GM21423 (cell line): ENCODE measurements at regions not wholly inside any gene's neighbourhood (a gene's known extent, or its start where the extent isn't known, plus 50 kb on each side); places are given as distances from the start of the nearest gene placed in this dataset.

Source experiments
- ATAC-seq: cut with Tn5 transposase; IDR thresholded peaks from one replicate; pipeline ENCODE4 v1.9.1; 2021; ENCODE audit warnings: mild to moderate bottlenecking, moderate library complexity; ENCODE audit not compliant: unreplicated experiment

DNA sequence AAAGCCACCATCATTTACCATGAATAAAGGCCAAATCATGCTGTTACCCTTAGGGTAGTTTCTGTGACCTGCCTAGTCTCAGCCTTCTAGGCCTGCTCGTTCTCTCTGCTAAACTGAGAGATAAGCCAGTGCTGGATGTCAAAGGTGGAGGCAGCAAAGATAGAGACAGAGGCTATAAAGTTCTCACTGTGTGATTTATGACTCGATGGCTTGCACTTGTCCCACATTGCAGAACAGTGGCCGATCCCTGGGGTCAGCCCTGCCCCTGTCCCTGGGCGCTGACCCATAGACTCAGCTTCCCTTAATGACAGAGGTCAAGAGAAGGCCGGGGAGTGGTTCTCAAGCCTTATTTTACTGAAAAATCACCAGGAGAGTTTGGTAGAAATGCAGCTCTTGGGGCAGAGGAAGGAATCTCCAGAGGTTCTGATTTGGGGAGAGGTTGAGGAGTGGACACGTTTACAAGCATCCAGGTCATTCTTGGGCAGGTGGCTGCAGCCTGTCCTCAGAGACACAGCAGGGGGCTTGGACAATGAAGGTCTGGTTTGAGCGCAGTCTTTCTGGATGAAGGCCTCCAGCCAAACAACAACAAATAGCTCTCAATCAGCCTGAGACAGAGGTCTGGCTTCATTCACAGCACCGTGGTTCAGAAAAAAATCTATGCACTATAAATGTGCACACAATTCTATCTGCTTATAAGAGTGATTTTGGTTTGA, 143.5 kb downstream of the ACKR3 start:
- no peak for ATAC-seq

DNA sequence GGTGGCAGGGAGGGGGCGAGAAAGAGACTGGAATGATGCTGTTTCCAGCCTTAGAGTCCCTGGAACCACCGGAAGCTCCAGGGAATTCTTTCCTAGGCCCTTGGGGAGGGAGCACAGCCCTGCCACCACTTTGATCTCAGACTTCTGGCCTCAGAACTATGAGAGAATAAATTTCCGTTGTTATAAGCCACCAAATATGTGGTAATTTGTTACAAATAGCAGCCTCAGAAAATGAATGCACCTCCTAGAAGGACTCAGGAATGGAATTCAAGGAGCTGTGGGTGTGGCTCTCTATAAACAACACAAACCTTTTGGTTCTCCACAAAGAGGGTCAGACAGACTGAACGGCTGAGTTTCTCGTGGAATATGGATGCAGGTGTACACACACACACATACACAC, 144.5 kb downstream of the ACKR3 start:
- ATAC-seq, result no peak

DNA sequence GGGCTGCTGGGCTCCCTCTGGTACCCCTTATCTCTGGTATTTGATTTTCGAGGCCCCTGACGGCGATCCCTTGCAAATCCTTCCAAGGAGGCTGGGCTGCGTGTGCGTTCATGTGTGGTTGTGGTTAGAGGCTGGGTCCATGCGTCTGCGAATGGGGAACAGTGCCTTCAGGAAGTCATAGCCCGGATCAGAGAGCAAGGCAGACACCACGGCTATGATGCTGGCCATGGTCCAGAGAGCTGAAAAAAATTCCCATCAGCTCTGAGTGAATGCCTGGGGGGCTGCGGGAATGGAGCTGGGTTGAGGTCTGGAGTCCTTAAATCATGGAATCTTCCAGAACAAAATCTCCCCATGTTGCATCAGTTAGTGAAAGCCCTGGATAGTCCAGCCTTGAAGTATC, 145.5 kb downstream of the ACKR3 start:
- no peak for ATAC-seq

DNA sequence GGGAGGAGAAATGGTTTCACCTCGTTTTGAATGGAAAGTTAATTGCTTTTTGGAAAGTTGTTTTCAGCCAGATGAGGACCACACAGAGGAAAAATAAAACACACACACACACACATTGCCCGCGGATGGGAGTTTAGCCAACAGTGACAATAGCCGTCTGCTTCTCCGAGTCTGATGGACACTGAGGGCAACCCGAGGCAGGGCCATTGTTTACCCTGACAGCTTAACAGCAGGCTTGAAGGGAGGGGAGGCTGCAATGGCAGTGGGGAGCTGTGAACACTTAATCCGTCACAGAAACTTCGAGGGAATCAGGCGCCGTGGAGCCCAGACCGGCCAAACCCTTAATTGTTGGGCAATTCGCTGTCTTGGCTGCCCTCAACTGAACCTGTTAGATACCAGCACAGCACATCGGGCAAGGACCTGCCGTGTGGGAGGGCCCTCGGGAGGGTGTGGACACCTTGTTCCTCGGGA, 145.9 kb downstream of the ACKR3 start:
- ATAC-seq, result no peak

DNA sequence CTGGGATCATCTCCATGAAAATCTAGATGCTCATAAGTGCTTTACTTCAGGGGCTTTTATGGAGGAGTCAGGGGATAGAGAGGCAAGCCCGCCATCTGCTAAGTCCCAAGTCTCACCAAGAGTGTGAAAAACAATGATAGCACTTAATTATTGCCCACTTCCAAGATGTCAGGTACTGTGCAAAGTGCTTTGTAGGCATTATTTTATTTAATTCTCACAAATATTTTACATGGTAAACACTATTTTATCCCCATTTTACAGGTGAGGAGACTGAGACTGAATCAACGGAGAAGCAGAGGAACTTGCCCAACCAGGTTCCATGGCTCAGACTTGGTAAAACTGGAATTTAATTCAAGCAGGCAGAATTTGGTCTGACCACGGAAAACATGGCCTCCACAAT, 147.5 kb downstream of the ACKR3 start:
- no peak for ATAC-seq

DNA sequence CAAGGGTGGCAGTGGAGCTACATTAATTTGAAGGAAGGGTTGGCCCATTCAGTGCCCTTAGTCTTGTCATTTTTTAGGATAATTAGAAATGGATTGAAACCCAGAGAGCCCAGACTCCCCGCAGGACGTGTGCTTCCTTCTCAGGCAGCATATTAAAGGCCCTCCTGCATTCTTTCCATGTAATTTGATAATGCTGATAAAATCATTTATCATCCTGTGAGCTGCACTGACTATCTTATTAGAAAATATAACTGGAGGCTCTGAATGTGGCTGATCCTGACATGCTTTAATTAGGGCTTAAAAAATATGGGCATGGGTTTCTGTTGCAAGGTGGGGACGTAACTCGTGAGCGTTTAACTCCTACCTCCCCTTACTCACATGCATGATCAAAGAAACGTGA, 148.1 kb downstream of the ACKR3 start:
- ATAC-seq, result no peak

DNA sequence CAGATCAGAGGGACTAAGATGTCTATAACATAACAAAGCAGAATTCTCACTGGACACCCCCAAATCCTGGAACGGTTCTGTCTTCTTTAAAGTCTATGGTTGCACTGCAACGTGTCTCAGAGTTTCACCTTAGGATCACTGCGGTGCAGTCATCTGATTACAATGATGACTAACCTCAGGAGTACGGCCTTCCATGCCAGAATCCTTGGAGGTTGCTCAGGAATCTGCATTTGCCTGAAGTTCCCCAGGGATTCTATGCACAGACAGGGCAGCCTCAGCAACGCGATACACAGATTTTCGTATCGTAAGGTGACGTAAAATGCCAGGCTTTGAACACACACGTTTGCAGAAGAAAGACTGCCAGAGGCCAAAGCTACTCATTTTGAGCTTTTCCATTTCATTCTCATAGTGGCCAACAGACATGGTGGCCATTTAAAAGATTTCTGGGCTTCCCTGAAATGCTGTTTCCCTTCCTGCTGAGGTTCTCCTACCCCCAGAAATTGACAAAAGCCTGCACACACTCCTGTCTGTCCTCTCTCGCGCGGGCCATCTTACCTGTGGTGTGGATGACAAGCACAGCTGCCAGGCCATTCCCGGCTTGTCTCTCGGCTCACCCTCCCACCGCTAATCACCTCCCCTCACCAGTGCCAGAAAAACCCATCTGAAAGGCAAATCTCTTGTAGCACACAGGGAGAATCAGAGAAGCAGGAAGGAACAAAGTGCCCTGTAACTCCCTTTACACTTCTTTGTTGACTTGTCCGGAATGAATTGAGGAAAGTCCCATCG, 148.8 kb downstream of the ACKR3 start:
- no peak for ATAC-seq

DNA sequence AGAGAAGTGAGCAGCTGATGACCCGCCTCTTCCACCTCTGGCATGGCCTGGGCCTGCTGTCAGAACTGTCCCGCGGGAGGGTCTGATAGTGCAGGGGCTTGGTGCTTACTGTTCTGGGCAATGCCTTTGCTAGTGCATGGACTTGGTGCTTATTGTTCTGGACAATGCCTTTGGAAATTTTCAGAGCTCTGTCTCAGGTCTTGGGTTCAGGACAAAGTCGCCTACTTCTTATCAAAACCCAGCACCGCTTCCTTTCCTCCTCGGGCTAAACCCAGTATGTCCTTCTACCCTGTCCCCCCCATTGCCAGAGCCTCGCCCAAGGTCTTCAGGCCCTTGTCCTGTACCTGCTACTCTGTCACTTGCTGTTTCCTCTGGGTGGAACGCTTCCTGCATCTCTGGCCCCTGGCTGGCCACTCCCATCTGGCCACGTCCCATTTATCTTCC, 149.6 kb downstream of the ACKR3 start:
- no peak for ATAC-seq

DNA sequence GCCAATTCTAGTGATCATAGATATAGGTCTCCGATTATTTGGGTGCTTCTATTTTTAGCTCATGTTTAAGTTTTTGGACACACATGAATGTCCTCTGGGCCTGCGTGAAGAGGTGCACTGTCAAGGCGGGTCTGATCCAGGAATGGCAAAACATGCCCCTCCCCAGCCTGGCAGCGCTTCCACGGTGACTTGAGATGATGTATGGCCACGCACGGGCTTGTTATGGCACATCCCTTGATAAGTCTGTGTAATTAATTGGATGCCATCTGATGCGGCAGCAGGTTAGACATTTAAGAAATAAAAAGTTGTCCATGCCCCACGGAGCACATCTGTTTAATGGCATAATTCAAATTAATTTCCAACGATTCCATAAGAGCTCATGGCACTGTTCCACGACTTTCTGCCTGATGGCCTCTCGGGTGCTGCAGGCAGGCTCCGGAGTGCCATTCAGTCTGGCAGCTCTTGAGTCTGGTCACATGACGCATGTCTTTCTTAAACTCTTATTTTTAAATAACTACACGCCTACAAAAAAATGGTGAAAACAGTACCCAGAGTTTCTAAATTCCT, 151.4 kb downstream of the ACKR3 start:
- no peak for ATAC-seq

DNA sequence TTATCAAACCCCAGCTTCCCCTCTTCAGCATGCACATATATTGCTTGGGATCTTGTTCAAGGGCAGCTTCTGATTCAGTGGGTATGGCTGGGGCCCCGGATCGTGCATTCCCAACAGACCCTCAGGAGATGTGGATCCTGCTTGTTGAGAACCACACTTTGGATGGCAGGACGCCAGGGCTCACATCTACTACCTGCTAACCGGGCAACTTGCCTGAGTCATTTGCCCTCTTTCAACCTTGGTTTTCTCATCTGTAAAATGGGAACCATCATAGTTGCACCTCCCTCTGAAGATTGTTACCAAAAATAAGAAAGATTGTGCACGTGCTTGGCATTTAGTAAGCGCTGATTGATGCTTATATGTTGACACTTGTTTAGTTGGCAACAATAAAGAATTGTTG, 154.6 kb downstream of the ACKR3 start:
- ATAC-seq, result no peak

DNA sequence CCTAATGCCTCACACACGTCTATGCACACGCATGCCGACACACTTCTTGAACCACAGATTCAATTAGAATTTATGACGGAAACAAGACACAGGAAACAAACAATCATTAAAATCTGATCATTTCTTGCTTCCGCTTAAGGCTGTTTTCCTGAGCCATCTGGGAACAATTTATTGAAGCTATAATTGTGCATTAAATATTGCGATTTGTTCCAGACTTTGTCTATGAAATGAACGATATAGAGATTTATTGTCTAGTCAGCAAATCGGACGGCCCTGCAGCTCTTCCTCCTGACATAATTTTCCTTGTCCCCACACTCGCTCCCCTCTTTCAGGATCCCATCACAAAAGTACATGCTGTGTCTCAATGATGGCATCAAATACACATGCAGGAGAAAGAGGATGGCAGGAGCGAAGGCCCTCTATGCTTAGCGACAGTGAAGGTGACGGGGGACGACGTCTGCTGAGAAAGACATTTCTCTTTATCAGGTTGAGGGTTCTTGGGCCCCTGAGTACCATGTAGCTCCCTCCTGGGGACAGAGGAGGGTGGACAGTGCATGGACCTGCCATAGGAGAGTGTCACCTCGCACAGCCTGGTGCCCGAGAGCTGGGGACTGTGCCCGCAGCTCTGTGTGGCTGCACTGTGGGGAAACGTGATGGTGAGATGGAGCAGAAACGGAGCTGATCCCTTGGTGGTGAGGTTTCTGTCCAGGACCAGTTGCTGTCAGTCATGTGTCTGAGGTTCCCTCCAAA, 157.3 kb downstream of the ACKR3 start:
- ATAC-seq, result no peak

DNA sequence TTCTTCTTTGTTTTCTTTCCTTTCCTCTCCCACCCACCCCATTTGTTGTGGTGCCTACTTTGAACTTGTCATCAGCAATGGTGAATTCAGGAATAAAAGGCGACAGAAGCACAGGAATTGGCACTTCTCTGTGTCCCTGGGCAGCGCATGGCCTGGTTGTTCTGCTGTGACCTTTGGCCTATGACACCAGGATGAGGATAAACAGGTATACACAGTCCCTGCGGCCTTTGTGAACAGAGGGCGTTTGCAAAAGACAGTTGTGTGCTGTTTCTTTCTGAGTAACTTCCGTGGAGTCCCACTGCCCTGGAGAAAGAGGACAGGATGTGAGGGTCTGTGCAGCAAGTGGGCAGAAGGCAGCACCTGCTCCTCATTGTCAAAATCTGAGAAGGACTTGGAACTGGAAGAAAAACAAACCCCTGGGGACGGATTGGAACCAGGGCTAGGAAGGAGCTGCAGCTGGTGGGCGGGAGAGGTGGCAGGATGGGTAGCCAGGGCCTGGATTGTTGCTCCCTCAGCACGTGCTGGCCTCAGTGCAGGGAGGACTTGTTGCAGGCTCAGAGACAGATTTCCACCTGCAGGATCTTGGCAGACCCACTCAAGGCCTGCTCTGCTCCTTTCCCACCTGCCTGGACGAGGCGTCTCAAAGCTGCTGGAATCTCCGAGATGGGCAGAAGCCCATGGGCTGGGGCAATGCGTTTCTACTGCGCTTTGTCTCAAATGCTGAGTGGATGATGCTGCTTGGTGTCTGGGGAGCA, 159.5 kb downstream of the ACKR3 start:
- no peak for ATAC-seq

DNA sequence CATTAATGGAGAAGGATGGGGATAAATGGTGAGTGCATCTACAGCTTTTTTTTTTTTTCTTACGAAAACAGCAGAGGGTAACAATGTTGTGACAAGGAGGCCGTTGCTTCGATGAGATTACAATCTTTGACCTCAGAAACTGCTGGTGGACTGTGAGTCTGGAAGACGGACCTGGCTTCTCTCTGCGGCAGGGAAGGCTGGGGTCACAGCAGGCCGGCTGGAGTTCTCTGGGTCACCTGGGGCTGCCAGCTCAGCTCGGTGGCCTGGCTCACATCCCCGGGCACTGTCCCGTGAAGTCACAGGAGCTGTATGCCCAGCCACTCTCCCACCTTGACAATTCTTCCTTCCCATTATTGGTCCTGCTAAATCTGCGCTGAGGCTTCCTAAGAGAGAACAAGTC, 160.8 kb downstream of the ACKR3 start:
- no peak for ATAC-seq

DNA sequence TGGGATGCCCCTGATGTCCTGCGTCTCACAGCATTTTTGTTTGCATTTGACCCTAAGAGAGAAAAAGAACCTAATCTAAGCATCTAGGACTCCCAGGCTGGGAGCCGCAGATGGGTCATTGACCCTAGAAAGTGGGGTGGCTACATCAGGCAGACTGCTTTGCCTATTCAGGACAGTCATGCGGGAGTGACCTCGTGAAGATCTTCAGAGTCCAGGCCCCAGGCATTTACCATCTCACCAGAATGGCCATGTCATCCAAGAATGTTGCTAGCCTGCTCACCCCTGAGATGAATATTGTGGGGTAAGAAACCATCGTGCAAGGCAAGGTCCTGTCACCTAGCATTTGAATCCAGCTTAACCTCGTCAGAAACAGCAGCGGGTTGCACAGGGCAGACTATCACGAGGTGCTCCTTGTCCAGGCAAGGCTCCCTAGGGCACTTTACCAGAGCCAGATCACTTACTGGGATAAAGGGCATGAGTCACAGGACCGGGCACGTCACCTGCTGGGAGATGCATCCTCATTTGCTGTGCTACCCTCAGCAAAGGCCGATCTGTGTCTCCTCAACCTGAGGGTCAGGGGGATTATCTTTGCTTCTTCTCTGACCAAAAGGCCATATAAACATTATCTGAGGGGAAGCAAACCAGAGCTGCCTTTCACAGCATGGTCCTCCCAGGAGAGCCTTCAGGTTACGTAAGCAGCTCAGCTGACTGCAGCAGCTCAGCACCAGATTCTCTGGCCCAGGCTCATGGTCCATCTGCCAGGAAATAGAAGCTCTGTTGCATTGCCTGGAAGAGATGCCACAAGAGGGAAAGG, 162.3 kb downstream of the ACKR3 start:
- ATAC-seq, result no peak

DNA sequence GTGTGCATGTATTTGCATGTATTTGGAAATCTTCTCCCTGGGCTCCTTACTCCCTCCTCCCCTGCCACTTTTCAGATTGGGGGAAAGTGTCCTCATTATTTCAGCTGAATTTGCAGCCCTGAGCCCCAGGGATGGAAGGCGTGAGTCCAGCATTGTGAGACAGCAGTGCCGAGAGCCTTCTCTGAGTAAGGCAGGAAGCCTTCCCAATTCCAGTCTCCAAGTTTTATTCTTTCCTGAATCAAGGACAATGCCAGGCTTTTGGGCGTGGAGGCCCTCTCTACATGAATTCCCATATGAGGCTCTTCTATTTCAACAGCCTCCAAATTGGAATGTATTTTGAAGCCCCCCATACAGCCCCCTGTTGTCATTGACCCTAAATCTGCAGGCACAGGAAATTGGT, 163.5 kb downstream of the ACKR3 start:
- ATAC-seq, result no peak

DNA sequence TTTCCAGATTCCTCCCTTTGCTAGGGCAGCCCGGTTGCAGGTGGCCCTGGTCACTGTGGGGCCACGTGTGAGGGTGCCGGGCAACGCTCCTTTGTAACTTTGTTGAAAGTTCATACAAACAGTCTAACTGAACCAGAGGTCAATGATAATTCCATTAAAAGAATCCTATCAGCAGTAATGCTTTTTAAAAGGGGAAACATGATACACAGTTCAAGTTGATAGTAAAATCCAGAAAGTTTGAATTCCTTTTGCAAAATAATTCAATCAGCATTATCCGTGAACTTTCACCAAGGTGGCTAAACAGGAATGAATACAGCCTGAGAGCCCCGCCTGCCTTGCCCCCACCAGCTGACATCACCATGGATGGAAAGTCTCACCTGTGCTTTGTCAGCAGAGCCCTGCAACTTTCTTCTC, 166.2 kb downstream of the ACKR3 start:
- no peak for ATAC-seq

DNA sequence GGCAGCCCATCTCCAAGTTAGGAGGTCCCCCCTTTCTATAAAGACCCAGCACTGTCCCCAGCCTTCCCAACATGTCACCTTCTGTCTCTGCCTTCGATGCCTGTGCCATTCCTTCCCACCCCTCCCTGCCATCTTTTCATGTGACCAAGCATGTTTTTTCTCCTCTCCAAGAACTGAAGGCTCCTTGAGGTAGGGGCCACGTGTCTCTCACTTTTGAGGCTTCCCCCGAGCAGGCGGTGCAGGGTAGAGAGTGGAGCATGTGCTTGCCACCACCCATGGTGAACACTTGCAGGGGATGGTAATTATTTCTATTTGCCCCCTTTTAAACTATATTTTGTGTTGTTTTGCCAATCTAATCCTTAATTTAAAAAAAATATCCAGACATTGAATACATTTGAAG, 168.4 kb downstream of the ACKR3 start:
- ATAC-seq, result no peak

DNA sequence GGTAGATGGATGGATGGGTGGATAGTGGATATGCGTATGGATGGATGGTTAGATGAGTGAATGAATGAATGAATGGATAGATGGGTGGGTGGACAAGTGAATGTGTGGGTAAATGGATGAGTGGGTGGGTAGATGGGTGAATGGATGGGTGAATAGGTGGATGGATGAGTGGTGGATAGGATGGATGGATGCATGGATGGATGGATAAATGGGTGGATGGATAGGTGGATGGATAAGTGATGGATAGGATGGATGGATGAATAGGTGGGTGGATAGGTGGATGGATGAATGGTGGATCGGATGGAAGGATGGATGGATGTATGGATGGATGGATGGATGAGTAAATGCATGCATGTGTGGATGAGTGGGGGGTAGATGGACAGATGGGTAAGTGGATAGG, 169.3 kb downstream of the ACKR3 start:
- ATAC-seq, result no peak

DNA sequence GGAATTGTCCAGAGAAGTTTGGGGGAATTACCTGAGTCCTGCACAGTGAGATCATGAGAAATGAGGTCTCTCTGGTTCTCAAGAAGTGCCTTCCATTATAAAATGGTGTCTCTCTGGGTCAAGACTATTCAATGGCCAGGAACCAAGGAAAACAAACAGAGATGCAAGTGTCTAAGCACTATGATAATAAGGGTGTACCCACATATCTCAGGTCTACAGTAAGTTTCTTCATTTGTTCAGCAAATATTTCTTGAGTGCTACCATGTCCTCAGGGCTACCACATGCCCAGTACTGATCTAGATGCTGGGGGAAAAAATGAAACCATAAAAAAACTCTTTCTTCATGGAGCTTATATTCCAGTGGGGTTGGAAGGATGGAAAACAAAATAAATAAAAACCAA, 170.0 kb downstream of the ACKR3 start:
- ATAC-seq, result no peak

DNA sequence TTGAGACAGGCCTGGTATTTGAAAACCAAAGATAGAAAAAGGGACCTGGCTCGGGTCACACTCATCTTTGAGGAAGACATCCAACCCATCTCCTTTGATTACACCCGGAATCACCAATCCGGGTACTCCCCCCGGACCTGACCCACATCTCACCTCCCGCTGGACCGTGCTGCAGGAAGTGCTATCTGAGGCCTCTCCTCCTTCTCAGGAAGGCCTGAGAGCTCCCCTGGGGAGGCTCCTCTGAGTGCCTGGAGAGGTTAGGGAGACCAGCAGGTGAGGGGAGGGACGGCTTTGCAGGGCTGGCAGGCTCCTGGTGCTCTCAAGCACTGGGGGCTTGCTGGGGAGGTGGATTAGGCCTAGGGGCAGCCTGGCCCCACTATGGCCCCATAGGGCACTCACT, 170.9 kb downstream of the ACKR3 start:
- ATAC-seq, result no peak
